Progenitor cell of endocrine pancreas (in vitro differentiated cells): ENCODE measurements at regions not wholly inside any gene's neighbourhood (a gene's known extent, or its start where the extent isn't known, plus 50 kb on each side); places are given as distances from the start of the nearest gene placed in this dataset.

Experiments used
- DNase-seq: peaks from one replicate; pipeline ENCODE4 v3.0.0; 2021; ENCODE audit warnings: low spot score; ENCODE audit not compliant: unreplicated experiment
- H3K27ac Mint-ChIP-seq: 2 replicates; pipeline ENCODE4 v1.8.0; 2021; ENCODE audit warnings: mild to moderate bottlenecking, moderate library complexity, mixed read lengths
- H3K27me3 Mint-ChIP-seq: 2 replicates; pipeline ENCODE4 v1.8.0; 2021; ENCODE audit warnings: mixed read lengths
- H3K36me3 Mint-ChIP-seq: 2 replicates; pipeline ENCODE4 v1.8.0; 2022; ENCODE audit warnings: mixed read lengths; ENCODE audit not compliant: insufficient read depth
- H3K4me1 Mint-ChIP-seq: 2 replicates; pipeline ENCODE4 v1.8.0; 2021; ENCODE audit warnings: low read depth, mixed read lengths
- H3K4me3 Mint-ChIP-seq: 2 replicates; pipeline ENCODE4 v1.8.0; 2021; ENCODE audit warnings: low read depth, mild to moderate bottlenecking, moderate library complexity, mixed read lengths
- H3K9me3 Mint-ChIP-seq: 2 replicates; pipeline ENCODE4 v1.8.0; 2021; ENCODE audit warnings: low read depth, mixed read lengths
- CTCF ChIP-seq: fragments of 200-600 bp; sonication (generic); IDR thresholded peaks from one replicate; pipeline ENCODE4 v1.5.0; 2021; ENCODE audit warnings: antibody characterized with exemption, mild to moderate bottlenecking; ENCODE audit not compliant: unreplicated experiment

- Mint-ChIP-seq H3K4me1 (peaks cover 16% of the 10 kb centered on the region), H3K27me3 (no peaks in the 10 kb centered on the region), H3K36me3 (no peaks in the 10 kb centered on the region), H3K27ac (no peak overlapping the region), H3K9me3 (no peaks in the 10 kb centered on the region), H3K4me3 (no peak overlapping the region)
- DNase-seq: no peak
- TF ChIP-seq CTCF: no peak
Observed at GRCh38 chr2:22673529-22673928, 711.5 kb upstream of the KLHL29 start.

GRCh38 chr2:22683914-22684313, 701.1 kb upstream of the KLHL29 start:
- peaks cover 2% of the 10 kb centered on the region for H3K9me3 Mint-ChIP-seq
- no peak overlapping the region for H3K27ac Mint-ChIP-seq
- DNase-seq: no peak
- no peaks in the 10 kb centered on the region for H3K27me3 Mint-ChIP-seq
- no peak overlapping the region for H3K4me3 Mint-ChIP-seq
- H3K4me1 Mint-ChIP-seq: peaks cover 15% of the 10 kb centered on the region
- no peak for TF ChIP-seq CTCF
- H3K36me3 Mint-ChIP-seq: no peaks in the 10 kb centered on the region

- DNase-seq: no peak
- Mint-ChIP-seq H3K27ac (no peak overlapping the region), H3K4me1 (peaks cover 20% of the 10 kb centered on the region), H3K36me3 (no peaks in the 10 kb centered on the region), H3K27me3 (no peaks in the 10 kb centered on the region), H3K4me3 (no peak overlapping the region), H3K9me3 (peaks cover 2% of the 10 kb centered on the region)
- TF ChIP-seq CTCF: no peak
Observed at GRCh38 chr2:22690096-22690495, 694.9 kb upstream of the KLHL29 start.

GRCh38 chr2:22691666-22692065, 693.3 kb upstream of the KLHL29 start:
- Mint-ChIP-seq H3K27ac (no peak overlapping the region), H3K36me3 (no peaks in the 10 kb centered on the region), H3K9me3 (peaks cover 2% of the 10 kb centered on the region), H3K4me3 (no peak overlapping the region), H3K4me1 (peaks cover 26% of the 10 kb centered on the region), H3K27me3 (no peaks in the 10 kb centered on the region)
- no peak for TF ChIP-seq CTCF
- no peak for DNase-seq

- H3K36me3 Mint-ChIP-seq: no peaks in the 10 kb centered on the region
- no peaks in the 10 kb centered on the region for H3K9me3 Mint-ChIP-seq
- TF ChIP-seq CTCF: no peak
- no peak overlapping the region for H3K4me3 Mint-ChIP-seq
- no peak for DNase-seq
- peaks cover 26% of the 10 kb centered on the region for H3K4me1 Mint-ChIP-seq
- no peaks in the 10 kb centered on the region for H3K27me3 Mint-ChIP-seq
- no peak overlapping the region for H3K27ac Mint-ChIP-seq
Observed at GRCh38 chr2:22692746-22693145, 692.2 kb upstream of the KLHL29 start.

GRCh38 chr2:22694300-22694699, 690.7 kb upstream of the KLHL29 start:
- Mint-ChIP-seq H3K27me3 (no peaks in the 10 kb centered on the region), H3K36me3 (no peaks in the 10 kb centered on the region), H3K4me1 (peaks cover 26% of the 10 kb centered on the region), H3K9me3 (no peaks in the 10 kb centered on the region), H3K27ac (no peak overlapping the region), H3K4me3 (no peak overlapping the region)
- TF ChIP-seq CTCF: no peak
- no peak for DNase-seq
